NCI-H1930 (cell line): ENCODE measurements at regions not wholly inside any gene's neighbourhood (a gene's known extent, or its start where the extent isn't known, plus 50 kb on each side); places are given as distances from the start of the nearest gene placed in this dataset.
"Not testable (repeated sequence)": the region's sequence is repeated elsewhere in the genome, so short reads cannot be mapped to it uniquely, and the experiment has no call there.

ENCODE experiments used
- DNase-seq, 2 experiments: peaks; one replicate each; lab custom pipeline; 2025; lab: John Stamatoyannopoulos, UW

DNA sequence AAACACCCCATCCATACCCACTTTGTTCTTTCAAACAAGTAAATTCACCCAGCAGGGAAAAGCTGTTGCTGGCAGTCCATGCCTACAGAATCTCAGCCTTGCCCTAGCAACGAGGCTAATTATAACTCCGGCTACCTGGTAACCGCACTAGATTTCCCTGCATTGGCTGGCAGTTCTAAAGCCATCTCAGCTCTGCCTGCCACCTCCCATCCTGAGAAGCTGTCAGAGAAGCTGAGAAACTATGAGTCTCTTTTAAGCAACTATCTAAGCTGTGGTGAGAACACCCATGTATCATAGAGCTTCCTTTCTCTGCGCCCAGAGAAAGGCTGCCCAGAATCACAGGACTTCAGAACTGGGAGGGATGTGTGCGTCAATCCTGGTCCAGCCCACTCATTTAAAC lies 126.5 kb upstream of the NBPF9 start:
- DNase-seq = not testable (repeated sequence)

DNA sequence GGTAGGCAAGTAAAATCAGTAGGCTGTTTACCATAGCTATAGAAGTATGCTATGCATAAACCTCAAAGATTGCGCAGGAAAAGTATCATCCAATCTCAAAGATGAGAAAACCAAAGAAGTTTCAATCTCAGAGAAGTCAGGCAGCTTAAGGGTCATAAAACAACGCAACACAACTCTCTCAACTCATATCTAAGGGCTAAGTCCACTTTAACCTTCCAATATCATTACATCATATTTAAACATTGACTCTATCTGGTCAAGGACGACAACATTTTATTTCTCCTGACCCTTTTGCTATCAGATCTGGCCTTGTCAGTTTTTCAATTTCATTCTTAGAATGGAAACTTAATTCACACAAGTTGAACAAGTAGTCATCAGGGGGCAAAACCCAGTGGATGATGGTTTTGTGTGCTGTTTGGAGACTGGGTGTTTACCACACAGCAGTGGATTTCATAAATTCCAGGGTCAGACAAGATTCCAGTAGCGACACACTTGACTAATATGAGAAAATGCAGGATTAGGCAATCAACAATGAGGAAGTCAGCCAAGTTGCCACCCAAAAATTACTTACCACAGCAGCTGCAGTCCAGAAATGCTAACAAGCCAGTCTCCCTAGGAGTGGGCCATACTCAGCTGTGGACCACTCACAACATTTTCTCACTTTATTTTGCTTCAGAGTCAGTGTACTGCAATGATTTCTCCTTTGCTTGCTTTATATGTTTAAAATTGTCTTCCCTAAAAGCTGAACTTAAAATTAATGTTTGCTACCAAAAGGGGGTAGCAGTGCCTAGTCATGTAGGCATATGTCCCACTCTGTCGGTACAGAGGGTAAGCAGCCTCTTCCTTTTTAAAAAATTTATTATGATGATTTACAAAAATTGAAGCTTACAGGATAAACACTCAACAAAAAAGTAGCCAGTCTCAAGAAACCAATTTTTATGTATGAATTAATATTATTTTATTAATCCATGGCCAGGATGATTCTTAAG lies 131.9 kb upstream of the NBPF9 start:
- not testable (repeated sequence) for DNase-seq

DNA sequence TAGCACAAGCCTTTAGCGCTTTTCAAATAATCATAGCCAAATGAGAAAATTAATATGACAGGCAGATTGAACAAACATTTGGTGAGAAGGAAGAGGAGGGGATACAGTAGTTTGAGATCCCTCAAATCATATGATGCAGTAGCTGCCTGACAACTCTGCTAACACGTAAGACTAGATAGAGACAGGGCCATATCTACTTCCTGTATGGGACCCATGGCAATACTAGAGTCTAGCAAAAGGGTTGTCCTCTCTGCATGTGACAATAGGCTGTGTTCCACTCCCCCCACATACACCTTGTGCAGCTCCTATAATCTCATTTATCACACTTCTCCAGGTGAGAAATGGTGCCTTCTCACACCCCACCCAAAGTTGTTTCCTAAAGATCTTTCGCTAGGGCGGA lies 134.2 kb upstream of the NBPF9 start:
- not testable (repeated sequence) for DNase-seq

DNA sequence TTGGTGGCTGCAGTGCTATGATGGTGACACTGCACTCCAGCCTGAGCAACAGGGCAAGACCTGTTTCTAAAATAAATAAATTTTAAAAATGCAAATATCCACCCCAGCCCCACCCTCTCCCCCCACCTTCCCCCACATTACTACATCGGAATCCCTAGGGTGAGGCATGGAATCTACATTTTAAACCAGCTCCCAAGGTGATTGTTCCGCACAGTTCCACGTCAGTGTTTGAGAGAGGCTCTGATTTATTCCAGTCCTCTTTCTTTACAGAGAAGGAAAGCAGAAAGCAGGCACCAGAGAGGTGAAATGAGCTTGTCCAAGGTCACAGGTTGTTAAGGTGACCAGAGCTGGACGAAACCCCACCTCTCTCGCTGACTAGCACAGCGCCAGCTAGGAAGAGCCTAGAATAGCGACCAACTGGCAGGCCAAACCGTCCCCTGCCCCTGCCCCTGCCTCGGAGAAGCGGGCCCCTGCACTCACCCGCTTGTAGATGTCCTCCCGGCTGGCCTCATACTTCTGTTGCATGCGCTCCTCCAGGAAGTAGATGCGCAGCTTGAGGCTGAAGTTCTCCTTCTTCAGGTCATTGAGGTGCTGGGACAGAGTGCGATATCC lies 136.7 kb upstream of the NBPF9 start:
- not testable (repeated sequence) for DNase-seq

DNA sequence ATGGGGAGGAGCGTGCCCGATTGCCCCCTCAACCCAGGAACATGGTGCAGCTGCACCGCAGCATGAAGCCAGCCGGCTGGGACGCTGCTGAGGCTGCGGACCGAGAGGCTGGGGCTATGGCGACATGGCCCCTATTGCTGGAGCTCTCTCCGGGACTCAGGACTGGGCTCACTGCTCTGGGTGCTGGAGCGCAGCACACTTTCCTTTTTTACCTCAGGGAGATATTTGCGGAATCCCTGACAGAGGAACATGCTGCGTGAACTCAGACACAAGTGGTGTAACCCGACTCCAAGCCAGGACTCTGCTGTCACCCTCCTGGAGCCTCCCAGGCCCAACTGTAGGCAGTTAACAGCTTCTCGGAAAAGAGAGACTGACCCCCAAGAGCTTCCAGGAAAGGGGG lies 137.2 kb upstream of the NBPF9 start:
- DNase-seq = not testable (repeated sequence)

DNA sequence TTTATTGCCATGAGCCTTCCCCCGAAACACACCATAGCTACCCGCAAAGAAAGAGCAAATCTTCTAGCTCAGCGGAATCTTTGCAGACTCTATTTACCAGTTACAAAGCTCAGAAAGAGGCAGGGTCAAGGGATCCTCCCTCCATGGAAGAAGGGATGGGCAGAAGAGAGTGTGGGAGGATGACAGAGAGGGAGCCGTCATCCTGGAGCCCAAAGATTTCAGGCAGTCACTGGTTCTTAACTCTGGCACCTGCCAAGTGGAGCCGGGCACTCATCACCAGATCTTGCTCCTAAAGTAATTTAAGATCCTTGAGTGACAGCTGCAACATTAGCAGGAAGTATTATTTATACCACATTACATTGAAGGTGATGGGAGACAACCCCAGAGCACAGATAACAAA lies 137.9 kb upstream of the NBPF9 start:
- not testable (repeated sequence) for DNase-seq

DNA sequence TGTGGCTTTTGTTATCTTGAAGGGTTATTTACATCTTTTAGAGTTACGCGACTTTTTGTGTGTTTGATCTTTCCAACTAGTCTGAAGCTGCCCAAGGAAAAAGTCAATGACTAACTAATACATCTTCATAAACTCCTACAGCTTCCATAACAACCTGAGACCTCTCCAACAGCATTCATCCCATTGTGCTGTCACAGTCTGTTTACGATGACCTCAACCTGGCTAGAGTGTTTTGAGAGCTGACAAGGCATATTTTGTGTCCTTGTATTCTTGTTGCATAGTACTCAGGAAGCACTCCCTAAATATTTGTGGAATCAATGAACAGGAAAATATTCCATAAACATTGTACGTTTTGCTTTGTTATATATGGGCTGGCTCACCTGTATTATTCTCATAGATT lies 140.2 kb upstream of the NBPF9 start:
- DNase-seq = not testable (repeated sequence)

DNA sequence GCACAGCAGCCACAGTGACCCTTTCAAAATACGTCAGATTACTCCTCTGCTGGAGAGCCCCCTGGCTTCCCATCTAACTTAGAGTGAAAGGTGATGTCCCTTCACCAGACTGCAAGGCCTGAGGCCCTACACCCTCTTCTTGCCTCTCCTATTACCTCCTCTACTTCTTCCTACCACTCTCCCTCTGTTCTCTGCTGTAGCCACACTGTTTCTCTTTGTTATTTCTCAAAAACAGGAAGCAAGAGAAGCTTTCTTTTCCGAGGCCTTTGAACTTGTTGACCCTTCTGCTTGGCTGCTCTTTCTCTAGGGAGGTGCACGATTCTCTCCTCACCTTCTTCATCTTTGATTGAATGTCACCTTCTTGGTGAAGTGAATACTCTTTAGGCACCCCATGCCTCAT lies 141.3 kb upstream of the NBPF9 start:
- DNase-seq = not testable (repeated sequence)

DNA sequence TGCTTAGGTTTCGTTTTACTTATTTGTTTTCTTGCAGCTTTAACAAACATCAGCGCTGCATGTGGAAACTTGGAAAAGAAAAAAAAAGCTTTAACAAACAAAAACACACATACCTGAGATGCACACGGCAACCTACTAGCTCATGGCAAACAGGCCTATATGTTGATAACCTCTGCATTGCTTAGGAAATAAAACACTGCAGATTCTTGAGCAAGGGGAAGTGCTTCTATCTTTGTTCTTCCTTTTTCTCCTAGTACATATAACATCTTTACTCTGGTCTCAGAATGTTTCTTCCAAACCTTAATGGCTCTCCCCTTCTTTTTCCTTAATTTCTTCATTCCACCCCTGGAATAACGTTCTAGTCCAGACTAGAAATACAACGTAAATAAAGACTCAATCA lies 142.9 kb upstream of the NBPF9 start:
- not testable (repeated sequence) for DNase-seq

DNA sequence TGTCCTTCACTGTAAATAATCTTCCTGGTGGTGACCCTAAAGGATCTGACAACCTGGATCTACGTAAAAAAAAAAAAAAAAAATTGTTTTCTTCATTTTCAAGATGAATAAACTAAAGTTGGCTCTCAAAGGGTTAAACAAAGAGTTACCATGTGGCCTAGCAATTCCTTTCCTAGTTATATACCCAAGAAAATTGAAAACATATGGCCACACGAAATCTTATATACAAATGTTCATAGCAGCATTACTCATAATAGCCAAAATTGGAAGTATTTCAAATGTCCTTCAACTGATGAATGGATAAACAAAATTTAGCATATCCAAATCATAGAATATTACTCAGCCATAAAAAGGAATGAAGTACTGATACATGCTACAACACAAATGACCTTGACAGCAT lies 145.3 kb upstream of the NBPF9 start:
- DNase-seq = not testable (repeated sequence)

DNA sequence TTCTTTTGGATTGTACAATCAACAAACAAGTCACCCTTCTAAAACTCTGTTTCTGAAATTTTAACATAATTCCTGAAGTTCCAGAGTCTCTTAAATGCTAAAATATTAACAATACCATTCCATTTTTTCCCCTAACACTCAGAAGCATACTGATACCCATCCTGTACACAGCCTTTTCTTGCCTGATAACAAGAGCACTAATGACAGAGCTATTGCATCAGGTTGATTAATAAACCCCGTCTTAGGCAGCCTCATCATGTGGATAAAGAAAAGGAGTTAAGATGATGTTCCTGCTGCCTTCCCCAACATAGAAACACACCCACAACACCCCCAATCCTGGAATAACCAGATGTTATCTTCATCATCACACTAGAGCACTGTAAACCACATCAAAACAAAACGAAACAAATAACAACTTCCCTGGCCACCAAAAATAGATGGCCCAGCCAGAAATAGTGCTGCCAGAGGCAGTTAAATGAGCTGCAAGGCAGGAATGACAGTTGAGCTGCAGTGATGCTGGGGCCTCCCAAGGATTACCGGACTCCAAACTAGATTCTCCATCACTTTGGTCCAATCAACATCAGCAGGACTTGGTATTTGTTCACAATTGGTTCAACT lies 146.6 kb upstream of the NBPF9 start:
- not testable (repeated sequence) for DNase-seq

DNA sequence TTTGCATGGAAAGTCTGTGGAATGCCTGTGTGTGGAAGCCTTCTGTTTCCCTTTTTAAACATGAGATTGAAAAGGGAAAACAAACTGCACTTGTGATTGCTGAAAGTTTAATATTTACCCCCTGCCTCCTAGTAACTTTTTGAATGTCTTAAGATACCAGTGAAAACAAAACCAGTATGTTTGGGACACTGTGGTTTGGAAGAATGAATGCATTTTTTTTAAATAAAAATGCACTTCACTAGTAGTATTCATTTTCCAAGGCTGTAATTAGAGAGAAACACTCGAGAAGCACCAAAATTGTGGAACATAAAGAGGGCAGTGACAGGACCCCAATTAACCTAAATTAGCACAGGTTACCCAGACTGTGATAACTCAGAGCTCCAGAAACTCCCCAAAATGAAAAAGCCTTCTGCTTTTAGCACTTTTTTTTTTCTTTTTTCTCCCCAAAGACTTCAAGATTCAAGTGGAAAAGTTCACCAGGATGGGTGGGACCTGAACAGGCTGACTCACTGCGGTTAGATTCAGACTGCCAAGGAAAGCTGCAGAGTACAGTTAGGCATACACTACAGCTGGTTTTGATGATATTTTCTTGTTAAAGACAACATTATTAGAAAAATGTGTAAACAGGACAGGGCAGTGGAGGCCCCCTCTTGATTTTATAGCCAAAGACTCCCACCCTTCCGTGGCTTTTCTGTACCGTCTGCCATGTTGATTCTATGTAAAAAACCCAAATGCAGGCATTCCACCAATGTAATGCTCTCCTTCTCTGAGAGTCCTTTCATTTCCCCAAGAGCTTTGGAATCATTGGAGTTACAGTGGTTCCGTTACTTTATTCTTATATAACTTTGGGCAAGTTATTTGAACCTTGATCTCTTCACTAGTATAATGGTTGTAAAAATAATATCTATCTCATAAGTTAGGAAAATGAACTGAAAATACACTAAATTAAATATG lies 151.8 kb upstream of the NBPF9 start:
- DNase-seq = not testable (repeated sequence)

DNA sequence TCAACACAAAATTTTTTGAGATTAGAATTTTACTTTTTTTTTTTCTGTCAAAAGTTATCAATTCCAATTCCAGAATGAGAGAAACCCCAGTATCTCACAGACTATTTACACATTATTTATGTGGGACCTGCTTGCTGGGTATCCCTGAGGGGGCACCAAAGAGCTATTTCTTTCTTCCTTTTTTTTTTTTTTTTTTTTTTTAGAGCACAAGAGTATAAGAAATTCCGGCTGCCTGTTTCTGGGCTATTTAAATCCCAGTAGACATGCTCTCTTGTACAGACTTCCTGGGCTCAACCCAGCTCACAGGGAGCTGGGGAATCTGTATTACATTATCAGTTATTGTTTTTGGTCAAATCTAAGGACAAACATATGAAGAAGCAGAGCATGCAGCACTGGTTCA lies 156.9 kb upstream of the NBPF9 start:
- DNase-seq = not testable (repeated sequence)

DNA sequence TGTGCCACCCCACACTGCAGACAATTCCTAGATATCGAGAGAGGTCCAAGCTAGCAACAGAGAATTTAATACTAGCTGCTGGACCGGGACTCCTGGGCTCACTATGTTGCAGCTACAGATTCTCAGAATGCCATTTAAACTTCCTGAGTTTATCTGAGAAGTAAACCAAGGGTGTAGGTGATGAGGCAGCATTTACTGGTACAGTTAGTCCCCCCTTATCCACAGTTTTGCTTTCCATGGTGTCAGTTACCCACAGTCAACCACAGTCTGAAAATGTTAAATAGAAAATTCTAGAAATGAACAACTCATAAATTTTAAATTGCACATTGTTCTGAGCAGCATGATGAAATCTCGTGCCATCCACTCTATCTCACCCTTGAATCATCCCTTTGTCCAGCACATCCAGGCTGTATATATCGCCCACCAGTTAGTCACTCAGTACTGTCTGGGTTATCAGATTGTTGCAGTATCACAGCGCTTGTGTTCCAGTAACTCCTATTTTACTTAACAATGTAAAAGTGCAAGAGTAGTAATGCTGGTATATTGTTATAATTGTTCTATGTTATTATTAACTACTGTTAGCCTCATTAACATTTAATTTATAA lies 157.5 kb upstream of the NBPF9 start:
- DNase-seq = not testable (repeated sequence)

DNA sequence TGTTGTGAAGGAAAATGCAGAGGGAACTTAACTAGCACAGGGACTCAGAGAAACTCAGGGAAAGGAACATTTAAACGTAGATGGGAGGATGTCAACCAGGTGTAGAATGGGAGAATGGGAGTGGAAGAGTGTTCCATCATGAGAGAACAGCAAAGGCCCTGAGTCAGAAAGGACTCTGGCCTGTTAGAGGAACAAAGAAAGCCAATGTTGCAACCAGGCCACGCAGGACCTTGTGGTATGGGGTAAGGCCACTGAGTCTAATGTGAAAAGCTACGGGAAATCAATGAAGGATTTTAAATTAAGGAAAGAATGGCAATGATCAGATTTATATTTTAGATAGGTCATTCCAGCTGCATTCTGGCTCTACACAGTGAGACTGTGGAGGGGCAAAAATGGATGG lies 163.9 kb upstream of the NBPF9 start:
- DNase-seq = not testable (repeated sequence)

DNA sequence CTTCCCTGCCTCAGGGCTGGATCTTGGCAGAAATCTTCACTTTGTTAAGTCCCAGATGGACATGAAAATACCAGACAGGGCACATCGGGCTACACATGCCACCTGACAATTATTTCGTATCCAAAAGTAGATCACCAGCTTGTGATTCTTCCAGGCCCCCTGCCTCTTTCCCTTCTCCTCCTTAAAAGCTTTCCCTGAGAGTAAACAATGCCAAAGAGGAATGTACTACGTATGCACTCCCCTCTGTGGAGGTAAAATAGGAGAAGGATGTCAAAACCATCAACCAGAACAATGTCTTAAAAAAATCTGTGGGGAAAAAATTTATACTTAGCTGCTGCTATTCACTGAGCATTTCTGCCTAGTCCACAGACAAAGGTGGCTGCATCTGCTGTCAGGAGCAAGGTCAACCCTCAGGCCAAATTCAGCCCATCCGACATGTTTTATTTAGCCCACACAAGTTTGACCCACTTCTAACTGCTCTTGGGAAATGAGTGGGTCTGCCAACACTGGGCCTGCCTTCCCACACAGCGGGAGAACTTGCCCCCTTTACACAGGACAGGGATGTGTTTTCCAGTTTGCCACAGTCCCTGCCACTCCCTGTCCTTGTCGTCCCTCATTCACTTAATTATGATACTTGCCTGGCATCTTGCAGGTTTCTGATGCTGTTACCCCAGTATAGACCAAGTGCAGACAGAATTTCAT lies 165.8 kb upstream of the NBPF9 start:
- DNase-seq = not testable (repeated sequence)

DNA sequence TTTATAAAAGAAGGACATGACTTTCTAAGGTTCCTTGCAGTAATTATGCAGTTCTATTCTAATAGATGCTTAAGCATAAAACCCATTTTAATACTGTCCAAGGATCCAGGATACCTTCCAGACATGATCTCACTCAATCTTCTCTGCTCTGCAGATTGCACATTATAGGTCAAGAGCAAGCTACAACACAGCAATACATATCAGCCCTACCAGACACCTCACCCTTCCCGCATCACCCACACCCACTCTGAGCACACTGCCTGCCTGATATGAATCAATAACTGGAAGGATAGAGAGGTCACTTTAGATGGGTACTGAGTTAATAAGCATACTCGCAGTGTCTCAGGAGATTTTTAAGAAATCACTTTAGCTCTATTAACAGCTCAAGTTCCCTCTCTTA lies 166.5 kb upstream of the NBPF9 start:
- not testable (repeated sequence) for DNase-seq

DNA sequence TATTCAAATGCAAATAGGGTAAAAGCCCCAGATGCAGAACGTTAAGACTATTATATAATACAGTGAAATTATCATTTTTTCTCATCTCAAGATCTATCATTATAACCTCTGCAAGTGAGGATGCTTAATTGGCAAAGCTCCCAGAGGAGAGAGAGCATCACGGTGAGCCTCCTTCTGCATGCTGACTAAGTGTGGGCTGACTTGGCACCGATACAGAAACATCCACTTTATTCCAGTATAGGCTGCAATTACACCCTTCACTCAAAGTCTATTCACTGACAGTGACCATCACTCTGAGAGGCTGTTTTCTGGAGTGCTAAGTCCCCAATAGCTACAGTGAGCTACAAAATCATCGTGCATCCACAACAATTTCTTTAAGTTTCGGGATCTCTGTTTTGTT lies 171.1 kb upstream of the NBPF9 start:
- DNase-seq = not testable (repeated sequence)

DNA sequence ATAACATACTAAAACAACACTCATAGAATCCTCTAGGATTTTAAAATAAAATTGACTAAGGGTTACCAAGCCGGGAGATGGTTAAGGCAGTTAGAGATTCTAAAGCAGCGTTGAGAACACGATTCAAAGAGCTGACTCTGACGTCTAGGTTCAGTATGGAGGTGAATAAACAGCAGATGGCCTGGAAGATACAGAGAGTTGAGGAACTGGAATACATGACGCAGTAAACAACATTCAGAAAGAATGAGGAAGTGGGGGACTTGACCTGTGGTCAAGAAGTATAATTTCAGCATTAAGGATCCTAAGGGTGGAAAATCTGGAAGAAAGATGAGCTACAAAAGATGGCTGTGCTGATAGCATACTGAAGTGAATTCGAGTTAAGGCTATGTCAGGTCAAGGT lies 172.5 kb upstream of the NBPF9 start:
- not testable (repeated sequence) for DNase-seq

DNA sequence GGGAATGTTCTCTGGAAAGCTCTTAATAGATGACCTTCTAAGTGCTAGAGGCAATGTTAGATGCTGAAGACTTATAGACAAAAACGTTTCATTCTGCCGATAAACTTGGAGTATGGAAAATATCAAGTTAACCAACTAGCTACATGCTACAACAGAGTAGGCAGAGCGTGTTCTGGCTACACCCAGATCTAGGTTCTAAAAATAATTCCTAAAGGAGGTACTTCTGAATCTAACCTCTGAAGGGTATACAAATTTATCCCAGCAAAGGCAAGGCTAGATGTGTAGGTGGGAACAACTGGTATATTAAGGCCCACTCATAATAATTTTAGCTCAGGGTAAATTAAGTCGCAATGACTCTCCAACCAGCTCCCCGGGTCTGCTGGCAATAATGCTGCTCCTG lies 173.1 kb upstream of the NBPF9 start:
- DNase-seq = not testable (repeated sequence)
